ENCODE measurements at regions not wholly inside any gene's neighbourhood (a gene's known extent, or its start where the extent isn't known, plus 50 kb on each side); places are given as distances from the start of the nearest gene placed in this dataset.
"Not testable (repeated sequence)": the region's sequence is repeated elsewhere in the genome, so short reads cannot be mapped to it uniquely, and the experiment has no call there.

- not testable (repeated sequence) for TF ChIP-seq POLR2AphosphoS5 (IDR thresholded peaks at IDR 0.05); CTCF (IDR thresholded peaks at IDR 0.05); POLR2A (IDR thresholded peaks at IDR 0.05); EP300 (IDR thresholded peaks at IDR 0.05; ENCODE audit: low read depth)
Measured at GRCh38 chr21:7829411-7829810, 2692.0 kb upstream of the TPTE start.
